Tibial artery (tissue), 4 donors: ENCODE measurements at regions not wholly inside any gene's neighbourhood (a gene's known extent, or its start where the extent isn't known, plus 50 kb on each side); places are given as distances from the start of the nearest gene placed in this dataset.

Experiments
- DNase-seq, 2 donors: peaks; one replicate each; pipeline ENCODE4 v3.0.0-alpha.2; 2019
- H3K27ac ChIP-seq, 2 donors: fragments of 200-600 bp; sonication (generic) in 1 of 2; 1 replicate in 1 of 2; 2 replicates in 1 of 2; pipeline ENCODE4 v1.5.1; 2018 to 2019; ENCODE audit warnings: mild to moderate bottlenecking in 1 of 2
- H3K27me3 ChIP-seq, 2 donors: fragments of 200-600 bp; sonication (generic) in 1 of 2; one replicate each; pipeline versions ENCODE4 v1.5.1 to v1.6.0; 2016 to 2019
- H3K36me3 ChIP-seq, 3 donors: fragments of 200-600 bp; sonication (generic) in 2 of 3; one replicate each; pipeline ENCODE4 v1.5.1; 2016 to 2019; ENCODE audit warnings: mild to moderate bottlenecking in 2 of 3
- H3K4me1 ChIP-seq, 4 donors: fragments of 200-600 bp; sonication (generic) in 2 of 4; 1 replicate in 3 of 4; 2 replicates in 1 of 4; pipeline ENCODE4 v1.5.1; 2016 to 2019
- H3K4me3 ChIP-seq, 2 donors: fragments of 200-600 bp; sonication (generic) in 1 of 2; 1 replicate in 1 of 2; 2 replicates in 1 of 2; pipeline ENCODE4 v1.5.1; 2018 to 2019; ENCODE audit warnings: mild to moderate bottlenecking in 2 of 2
- H3K9me3 ChIP-seq, 3 donors: fragments of 200-600 bp; sonication (generic) in 1 of 3; one replicate each; pipeline ENCODE4 v1.5.1; 2016 to 2019
- intact Hi-C: fragments of 100-400 bp; cut with DNase I; formaldehyde crosslinking; loops from one replicate; pipeline ENCODE4 v1.15.0; 2023; ENCODE audit warnings: low total_unique reads
- TF ChIP-seq, protein P1 (sequence below), 2 experiments: fragments of 200-600 bp in 1 of 2; fragments of 450-650 bp in 1 of 2; IDR thresholded peaks; one replicate each; pipeline ENCODE4 v1.5.1; 2017 to 2019; ENCODE audit warnings: antibody characterized with exemption in 2 of 2, mild to moderate bottlenecking in 1 of 2, moderate library complexity in 1 of 2

DNA sequence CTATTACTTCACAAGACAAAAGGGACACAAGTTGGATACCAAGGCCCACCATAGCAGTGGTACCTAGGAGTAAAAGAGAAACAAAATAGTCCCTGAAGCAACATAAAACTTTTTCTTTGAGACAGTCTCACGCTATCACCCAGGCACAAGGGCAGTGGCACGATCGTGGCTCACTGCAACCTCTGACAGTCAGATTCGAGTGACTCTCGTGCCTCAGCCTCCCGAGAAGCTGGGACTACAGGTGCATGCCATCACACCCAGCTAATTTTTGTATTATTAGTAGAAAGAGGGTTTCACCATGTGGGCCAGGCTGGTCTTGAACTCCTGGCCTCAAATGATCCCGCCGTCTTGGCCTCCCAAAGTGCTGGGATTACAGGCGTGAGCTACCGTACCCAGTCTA, 59.0 kb upstream of the KCNMA1 start:
- H3K4me1 ChIP-seq: no peaks in the 10 kb centered on the region
- no peaks in the 10 kb centered on the region for H3K9me3 ChIP-seq
- H3K36me3 ChIP-seq: no peaks in the 10 kb centered on the region
- TF ChIP-seq, protein P1, sequence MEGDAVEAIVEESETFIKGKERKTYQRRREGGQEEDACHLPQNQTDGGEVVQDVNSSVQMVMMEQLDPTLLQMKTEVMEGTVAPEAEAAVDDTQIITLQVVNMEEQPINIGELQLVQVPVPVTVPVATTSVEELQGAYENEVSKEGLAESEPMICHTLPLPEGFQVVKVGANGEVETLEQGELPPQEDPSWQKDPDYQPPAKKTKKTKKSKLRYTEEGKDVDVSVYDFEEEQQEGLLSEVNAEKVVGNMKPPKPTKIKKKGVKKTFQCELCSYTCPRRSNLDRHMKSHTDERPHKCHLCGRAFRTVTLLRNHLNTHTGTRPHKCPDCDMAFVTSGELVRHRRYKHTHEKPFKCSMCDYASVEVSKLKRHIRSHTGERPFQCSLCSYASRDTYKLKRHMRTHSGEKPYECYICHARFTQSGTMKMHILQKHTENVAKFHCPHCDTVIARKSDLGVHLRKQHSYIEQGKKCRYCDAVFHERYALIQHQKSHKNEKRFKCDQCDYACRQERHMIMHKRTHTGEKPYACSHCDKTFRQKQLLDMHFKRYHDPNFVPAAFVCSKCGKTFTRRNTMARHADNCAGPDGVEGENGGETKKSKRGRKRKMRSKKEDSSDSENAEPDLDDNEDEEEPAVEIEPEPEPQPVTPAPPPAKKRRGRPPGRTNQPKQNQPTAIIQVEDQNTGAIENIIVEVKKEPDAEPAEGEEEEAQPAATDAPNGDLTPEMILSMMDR (IDR thresholded peaks at IDR 0.05): no peak
- no peak for DNase-seq
- no peak overlapping the region for H3K4me3 ChIP-seq
- no peak overlapping the region for H3K27ac ChIP-seq
- peaks cover 0 to 4% of the 10 kb centered on the region in 2 donors for H3K27me3 ChIP-seq
- intact Hi-C loops: no loop called here

DNA sequence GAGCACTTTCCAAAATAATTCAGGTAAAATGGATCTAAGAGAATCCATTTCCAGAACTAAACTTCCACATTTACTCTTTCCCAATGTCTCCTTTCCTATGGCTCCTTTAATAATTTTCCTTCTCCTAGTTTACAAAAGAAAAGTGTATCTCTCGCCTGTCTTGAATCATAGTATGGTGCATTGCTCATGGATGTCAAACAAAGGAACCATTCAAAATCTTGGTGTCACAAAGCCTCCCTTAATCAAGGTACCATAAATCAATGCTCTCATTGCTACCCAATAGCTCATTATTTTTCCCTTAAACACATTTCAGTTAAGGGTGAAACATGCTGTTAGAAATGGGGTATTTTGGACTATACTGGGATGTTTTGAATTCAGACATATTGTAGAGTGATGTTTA, 57.6 kb upstream of the KCNMA1 start:
- TF ChIP-seq, protein P1 (IDR thresholded peaks at IDR 0.05): no peak
- peaks cover 0 to 4% of the 10 kb centered on the region in 2 donors for H3K27me3 ChIP-seq
- intact Hi-C loops: no loop called here
- H3K9me3 ChIP-seq: no peaks in the 10 kb centered on the region
- H3K4me1 ChIP-seq: no peaks in the 10 kb centered on the region
- DNase-seq: no peak
- H3K4me3 ChIP-seq: no peak overlapping the region
- no peak overlapping the region for H3K27ac ChIP-seq
- no peaks in the 10 kb centered on the region for H3K36me3 ChIP-seq

DNA sequence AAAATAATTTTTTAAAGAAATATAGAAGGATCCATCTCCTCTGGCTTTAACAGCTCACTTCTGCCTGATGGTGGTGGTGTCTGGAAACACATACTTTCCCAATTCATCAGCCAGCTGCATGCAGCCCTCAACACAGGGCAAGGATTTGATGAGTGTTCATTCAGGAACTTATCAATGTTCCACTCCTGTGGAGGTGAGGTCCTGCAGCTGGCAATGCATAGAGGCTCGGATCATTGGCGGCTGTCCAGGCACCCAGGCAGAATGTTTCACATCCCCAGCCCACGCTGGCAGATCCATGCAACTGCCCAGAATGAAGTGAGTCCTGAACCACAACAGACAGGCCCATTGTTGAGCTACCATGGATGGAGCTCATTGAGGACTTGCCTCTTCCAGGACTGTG, 55.2 kb upstream of the KCNMA1 start:
- no peak overlapping the region for H3K4me3 ChIP-seq
- H3K27ac ChIP-seq: no peak overlapping the region
- H3K27me3 ChIP-seq: peaks cover 0 to 13% of the 10 kb centered on the region in 2 donors
- TF ChIP-seq, protein P1 (IDR thresholded peaks at IDR 0.05): no peak
- H3K36me3 ChIP-seq: no peaks in the 10 kb centered on the region
- no peak for DNase-seq
- no peaks in the 10 kb centered on the region for H3K9me3 ChIP-seq
- H3K4me1 ChIP-seq: no peaks in the 10 kb centered on the region
- intact Hi-C loops: no loop called here

GRCh38 chr10:77689339-77689738, 51.7 kb upstream of the KCNMA1 start:
- Histone ChIP-seq H3K27me3 (peaks cover 0 to 16% of the 10 kb centered on the region in 2 donors), H3K27ac (no peak overlapping the region), H3K36me3 (no peaks in the 10 kb centered on the region), H3K4me3 (no peak overlapping the region), H3K9me3 (no peaks in the 10 kb centered on the region), H3K4me1 (no peaks in the 10 kb centered on the region)
- TF ChIP-seq, protein P1 (IDR thresholded peaks at IDR 0.05): no peak
- no peak for DNase-seq
- intact Hi-C loops: no loop called here

DNA sequence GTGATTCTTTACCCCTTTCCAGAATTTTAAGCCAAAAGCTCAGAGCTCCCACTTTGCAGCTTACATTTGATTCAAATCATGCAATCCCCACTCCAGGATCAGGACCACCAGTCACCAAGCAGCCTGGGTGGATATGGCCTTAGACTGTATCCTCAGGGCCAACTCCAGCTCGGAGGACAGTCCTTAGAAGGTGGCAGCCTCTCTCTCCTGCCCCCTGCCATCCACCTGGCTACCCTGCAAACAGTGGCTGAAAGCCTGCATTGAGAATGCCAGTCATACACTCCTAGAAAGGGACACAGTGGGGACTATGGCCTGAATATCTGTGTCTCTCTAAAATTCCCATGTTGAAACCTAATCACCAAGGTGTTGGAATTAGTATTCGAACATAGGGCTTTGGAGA, 50.0 kb upstream of the KCNMA1 start:
- Histone ChIP-seq H3K36me3 (no peaks in the 10 kb centered on the region), H3K27ac (no peak overlapping the region), H3K4me1 (no peaks in the 10 kb centered on the region), H3K4me3 (no peak overlapping the region), H3K27me3 (peaks cover 0 to 16% of the 10 kb centered on the region in 2 donors), H3K9me3 (no peaks in the 10 kb centered on the region)
- intact Hi-C loops: no loop called here
- no peak for DNase-seq
- TF ChIP-seq, protein P1 (IDR thresholded peaks at IDR 0.05): no peak
